BE2C (cell line): ENCODE measurements at regions not wholly inside any gene's neighbourhood (a gene's known extent, or its start where the extent isn't known, plus 50 kb on each side); places are given as distances from the start of the nearest gene placed in this dataset.
"Not testable (repeated sequence)": the region's sequence is repeated elsewhere in the genome, so short reads cannot be mapped to it uniquely, and the experiment has no call there.

ENCODE experiments used
- DNase-seq: peaks from one replicate; pipeline ENCODE4 v3.0.0-alpha.2; 2020
- H3K27me3 ChIP-seq: fragments of 250-450 bp; sonication (Bioruptor Pico); 2 replicates; pipeline ENCODE4 v1.5.1; 2020; ENCODE audit warnings: mild to moderate bottlenecking
- H3K36me3 ChIP-seq: fragments of 250-450 bp; sonication (Bioruptor Pico); 2 replicates; pipeline ENCODE4 v1.5.1; 2020; ENCODE audit warnings: mild to moderate bottlenecking
- H3K4me1 ChIP-seq: fragments of 250-450 bp; sonication (Bioruptor Pico); 2 replicates; pipeline ENCODE4 v1.5.1; 2020
- H3K4me3 ChIP-seq: 2 replicates; pipeline ENCODE4 v1.5.1; 2011; ENCODE audit warnings: low read depth, low read length
- H3K9me3 ChIP-seq: fragments of 250-450 bp; sonication (Bioruptor Pico); 2 replicates; pipeline ENCODE4 v1.5.1; 2020
- CTCF ChIP-seq: IDR thresholded peaks from 2 replicates; pipeline ENCODE4 v1.5.1; 2012; ENCODE audit warnings: mild to moderate bottlenecking, low read depth, low read length

- H3K4me3 ChIP-seq: no peak overlapping the region
- no peaks in the 10 kb centered on the region for H3K4me1 ChIP-seq
- no peak for TF ChIP-seq CTCF
- no peaks in the 10 kb centered on the region for H3K27me3 ChIP-seq
- no peaks in the 10 kb centered on the region for H3K36me3 ChIP-seq
- no peaks in the 10 kb centered on the region for H3K9me3 ChIP-seq
- DNase-seq: no peak
Measured at GRCh38 chr2:90221300-90221651, 1529.8 kb downstream of the RPIA start.

- DNase-seq, H3K27me3 ChIP-seq, H3K36me3 ChIP-seq, H3K9me3 ChIP-seq, H3K4me3 ChIP-seq, H3K4me1 ChIP-seq: not testable (repeated sequence)
Measured at GRCh38 chr2:90224767-90225166, 1533.3 kb downstream of the RPIA start.

- not testable (repeated sequence) for H3K36me3 ChIP-seq, DNase-seq, H3K4me3 ChIP-seq
Measured at GRCh38 chr2:90226465-90227072, 1535.1 kb downstream of the RPIA start.

GRCh38 chr2:90231199-90231598 is 1539.7 kb downstream of the RPIA start:
- not testable (repeated sequence) for H3K4me1 ChIP-seq, H3K27me3 ChIP-seq, H3K9me3 ChIP-seq, H3K4me3 ChIP-seq, DNase-seq, H3K36me3 ChIP-seq

More at GRCh38 chr2:90226465-90227072, 1535.1 kb downstream of the RPIA start:
- not testable (repeated sequence) for H3K4me1 ChIP-seq, H3K27me3 ChIP-seq, H3K9me3 ChIP-seq

GRCh38 chr2:90235452-90235851 is 1544.0 kb downstream of the RPIA start:
- H3K4me3 ChIP-seq, H3K27me3 ChIP-seq, H3K4me1 ChIP-seq, DNase-seq, H3K9me3 ChIP-seq, H3K36me3 ChIP-seq: not testable (repeated sequence)

- H3K27me3 ChIP-seq, H3K4me1 ChIP-seq, H3K36me3 ChIP-seq, H3K9me3 ChIP-seq, H3K4me3 ChIP-seq: not testable (repeated sequence)
- peak; percentile 29; the same call in 1 of the 2 replicates for TF ChIP-seq CTCF
- DNase-seq: peak; percentile 74
Measured at GRCh38 chr2:90237923-90238361, 1546.5 kb downstream of the RPIA start.

- H3K27me3 ChIP-seq, DNase-seq: not testable (repeated sequence)
Measured at GRCh38 chr2:90238505-90239230, 1547.2 kb downstream of the RPIA start.

GRCh38 chr2:90239769-90240168 is 1548.3 kb downstream of the RPIA start:
- not testable (repeated sequence) for H3K4me3 ChIP-seq, DNase-seq, H3K9me3 ChIP-seq, H3K36me3 ChIP-seq, H3K27me3 ChIP-seq, H3K4me1 ChIP-seq

More at GRCh38 chr2:90238505-90239230, 1547.2 kb downstream of the RPIA start:
- H3K4me3 ChIP-seq, H3K9me3 ChIP-seq, H3K4me1 ChIP-seq, H3K36me3 ChIP-seq: not testable (repeated sequence)

GRCh38 chr2:90244902-90245765 is 1553.7 kb downstream of the RPIA start:
- not testable (repeated sequence) for H3K27me3 ChIP-seq, H3K9me3 ChIP-seq, H3K4me1 ChIP-seq, H3K36me3 ChIP-seq, H3K4me3 ChIP-seq, DNase-seq

GRCh38 chr2:90248400-90248799 is 1556.9 kb downstream of the RPIA start:
- not testable (repeated sequence) for H3K36me3 ChIP-seq, H3K9me3 ChIP-seq

GRCh38 chr2:90250350-90250749 is 1558.9 kb downstream of the RPIA start:
- not testable (repeated sequence) for H3K4me1 ChIP-seq, DNase-seq, H3K4me3 ChIP-seq, H3K27me3 ChIP-seq, H3K9me3 ChIP-seq, H3K36me3 ChIP-seq

More at GRCh38 chr2:90248400-90248799, 1556.9 kb downstream of the RPIA start:
- H3K4me1 ChIP-seq, H3K27me3 ChIP-seq, DNase-seq, H3K4me3 ChIP-seq: not testable (repeated sequence)

GRCh38 chr2:90251576-90251975 is 1560.1 kb downstream of the RPIA start:
- H3K36me3 ChIP-seq, DNase-seq, H3K4me1 ChIP-seq, H3K27me3 ChIP-seq, H3K4me3 ChIP-seq, H3K9me3 ChIP-seq: not testable (repeated sequence)

- not testable (repeated sequence) for H3K9me3 ChIP-seq, H3K27me3 ChIP-seq, H3K4me3 ChIP-seq, H3K36me3 ChIP-seq, H3K4me1 ChIP-seq, DNase-seq
Measured at GRCh38 chr2:90253306-90253705, 1561.8 kb downstream of the RPIA start.
